Gastrocnemius medialis (tissue), 4 donors: ENCODE measurements at regions not wholly inside any gene's neighbourhood (a gene's known extent, or its start where the extent isn't known, plus 50 kb on each side); places are given as distances from the start of the nearest gene placed in this dataset.

Source experiments
- ATAC-seq, 2 donors: fragments of 150-250 bp; one replicate each; pipeline ENCODE4 v1.9.1; 2016
- DNase-seq, 2 donors: peaks; one replicate each; pipeline ENCODE4 v3.0.0-alpha.2; 2019
- H3K27ac ChIP-seq, 4 donors: fragments of 200-600 bp; sonication (generic); 1 replicate in 1 of 4; 2 replicates in 3 of 4; pipeline ENCODE4 v1.5.1; 2016 to 2018; ENCODE audit warnings: mild to moderate bottlenecking in 2 of 4, moderate library complexity in 1 of 4
- H3K27me3 ChIP-seq, 3 donors: fragments of 200-600 bp; sonication (generic) in 2 of 3; 1 replicate in 1 of 3; 2 replicates in 2 of 3; pipeline versions ENCODE4 v1.5.1 to v1.6.0; 2016 to 2019; ENCODE audit warnings: mild to moderate bottlenecking in 1 of 3, moderate library complexity in 1 of 3
- H3K36me3 ChIP-seq, 2 donors: fragments of 200-600 bp; sonication (generic) in 1 of 2; one replicate each; pipeline ENCODE4 v1.5.1; 2017 to 2018
- H3K4me1 ChIP-seq, 2 donors: fragments of 200-600 bp; sonication (generic) in 1 of 2; one replicate each; pipeline ENCODE4 v1.5.1; 2016 to 2017; ENCODE audit warnings: mild to moderate bottlenecking in 2 of 2
- H3K4me3 ChIP-seq, 4 donors: fragments of 200-600 bp; sonication (generic) in 3 of 4; 1 replicate in 1 of 4; 2 replicates in 3 of 4; pipeline ENCODE4 v1.5.1; 2016 to 2019; ENCODE audit warnings: mild to moderate bottlenecking in 2 of 4
- H3K9me3 ChIP-seq, 3 donors: fragments of 200-600 bp; sonication (generic) in 2 of 3; 1 replicate in 1 of 3; 2 replicates in 2 of 3; pipeline ENCODE4 v1.5.1; 2016 to 2019
- CTCF ChIP-seq, 5 experiments: fragments of 450-650 bp in 3 of 5; fragments of 200-600 bp in 2 of 5; sonication (generic) in 2 of 5; IDR thresholded peaks in 4 of 5; conservative IDR thresholded peaks in 1 of 5; 1 replicate in 4 of 5; 2 replicates in 1 of 5; pipeline ENCODE4 v1.5.1; 2016 to 2019; ENCODE audit warnings: antibody characterized with exemption in 5 of 5, mild to moderate bottlenecking in 3 of 5, moderate library complexity in 3 of 5
- POLR2A ChIP-seq, 2 donors: fragments of 450-650 bp; IDR thresholded peaks; one replicate each; pipeline ENCODE4 v1.6.1; 2017; ENCODE audit warnings: antibody characterized with exemption in 2 of 2, mild to moderate bottlenecking in 2 of 2, moderate library complexity in 2 of 2
- in situ Hi-C, 4 donors: fragments of 200-750 bp; cut with MboI; loops; one replicate each; pipeline versions ENCODE4 v1.15.0 to v1.8.0; 2017; ENCODE audit warnings: low sequenced_read_pairs in 4 of 4
- intact Hi-C: fragments of 100-400 bp; cut with DNase I; formaldehyde crosslinking; loops from one replicate; pipeline ENCODE4 v1.15.1; 2023; ENCODE audit warnings: low total_unique reads

- in situ Hi-C loops, result no loop called here
- Histone ChIP-seq H3K27me3 (no peaks in the 10 kb centered on the region), H3K27ac (no peak overlapping the region), H3K36me3 (no peaks in the 10 kb centered on the region), H3K4me3 (no peak overlapping the region), H3K4me1 (no peaks in the 10 kb centered on the region), H3K9me3 (no peaks in the 10 kb centered on the region)
- TF ChIP-seq POLR2A (IDR thresholded peaks at IDR 0.05) (no peak), CTCF (IDR thresholded peaks at IDR 0.05 in 4 of 5, conservative IDR thresholded peaks at IDR 0.05 in 1 of 5) (no peak)
- DNase-seq (no peak), ATAC-seq (no peak)
- intact Hi-C loops, result no loop called here
Measured at GRCh38 chr1:56237491-56238064, 341.8 kb downstream of the PLPP3 start.

- TF ChIP-seq CTCF (IDR thresholded peaks at IDR 0.05 in 4 of 5, conservative IDR thresholded peaks at IDR 0.05 in 1 of 5) (no peak), POLR2A (IDR thresholded peaks at IDR 0.05) (no peak)
- no peaks in the 10 kb centered on the region for H3K36me3 ChIP-seq
- no peak overlapping the region for H3K4me3 ChIP-seq
- in situ Hi-C loops (no loop called here), intact Hi-C loops (no loop called here)
- H3K27me3 ChIP-seq, result no peaks in the 10 kb centered on the region
- H3K4me1 ChIP-seq, result no peaks in the 10 kb centered on the region
- H3K9me3 ChIP-seq, result no peaks in the 10 kb centered on the region
- DNase-seq, result no peak
- no peak for ATAC-seq
- H3K27ac ChIP-seq, result no peak overlapping the region
Measured at GRCh38 chr1:56236688-56237087, 342.7 kb downstream of the PLPP3 start.

GRCh38 chr1:56235909-56236510, 343.4 kb downstream of the PLPP3 start:
- no peak overlapping the region for H3K4me3 ChIP-seq
- DNase-seq (no peak), ATAC-seq (no peak)
- H3K36me3 ChIP-seq, result no peaks in the 10 kb centered on the region
- intact Hi-C loops (no loop called here), in situ Hi-C loops (no loop called here)
- no peaks in the 10 kb centered on the region for H3K9me3 ChIP-seq
- no peaks in the 10 kb centered on the region for H3K4me1 ChIP-seq
- no peaks in the 10 kb centered on the region for H3K27me3 ChIP-seq
- no peak overlapping the region for H3K27ac ChIP-seq
- TF ChIP-seq CTCF (IDR thresholded peaks at IDR 0.05 in 4 of 5, conservative IDR thresholded peaks at IDR 0.05 in 1 of 5) (no peak), POLR2A (IDR thresholded peaks at IDR 0.05) (no peak)

GRCh38 chr1:56229186-56229585, 350.2 kb downstream of the PLPP3 start:
- intact Hi-C loops, result no loop called here
- Histone ChIP-seq H3K4me1 (peaks cover 6 to 10% of the 10 kb centered on the region in 2 donors), H3K36me3 (no peaks in the 10 kb centered on the region), H3K27ac (no peak overlapping the region), H3K9me3 (no peaks in the 10 kb centered on the region), H3K27me3 (no peaks in the 10 kb centered on the region), H3K4me3 (no peak overlapping the region)
- TF ChIP-seq CTCF (IDR thresholded peaks at IDR 0.05 in 4 of 5, conservative IDR thresholded peaks at IDR 0.05 in 1 of 5) (no peak), POLR2A (IDR thresholded peaks at IDR 0.05) (no peak)
- in situ Hi-C loops, result no loop called here
- DNase-seq (no peak), ATAC-seq (no peak)

GRCh38 chr1:56227886-56228285, 351.5 kb downstream of the PLPP3 start:
- ATAC-seq (no peak), DNase-seq (no peak)
- Histone ChIP-seq H3K27ac (no peak overlapping the region), H3K27me3 (no peaks in the 10 kb centered on the region), H3K4me3 (no peak overlapping the region), H3K36me3 (no peaks in the 10 kb centered on the region), H3K9me3 (no peaks in the 10 kb centered on the region), H3K4me1 (peaks cover 6 to 10% of the 10 kb centered on the region in 2 donors)
- intact Hi-C loops (no loop called here), in situ Hi-C loops (no loop called here)
- TF ChIP-seq CTCF (IDR thresholded peaks at IDR 0.05 in 4 of 5, conservative IDR thresholded peaks at IDR 0.05 in 1 of 5) (no peak), POLR2A (IDR thresholded peaks at IDR 0.05) (no peak)
